Choroid plexus epithelial cell (primary cell): ENCODE measurements at regions not wholly inside any gene's neighbourhood (a gene's known extent, or its start where the extent isn't known, plus 50 kb on each side); places are given as distances from the start of the nearest gene placed in this dataset.
"Not testable (repeated sequence)": the region's sequence is repeated elsewhere in the genome, so short reads cannot be mapped to it uniquely, and the experiment has no call there.

Experiments used
- DNase-seq: peaks from one replicate; pipeline ENCODE4 v3.0.0-alpha.2; 2010; ENCODE audit warnings: low read depth
- H3K4me3 ChIP-seq: 2 replicates; pipeline ENCODE4 v1.5.1; 2011; ENCODE audit warnings: low read depth, mild to moderate bottlenecking, control low read depth, low read length, moderate library complexity
- CTCF ChIP-seq: conservative IDR thresholded peaks from 2 replicates; pipeline ENCODE4 v1.5.1; 2011; ENCODE audit warnings: low read depth, mild to moderate bottlenecking, control low read depth, inconsistent platforms, low read length, moderate library complexity

GRCh38 chr1:192877283-192877886, 68.5 kb downstream of the RGS2 start:
- TF ChIP-seq CTCF = no peak
- peak; percentile 87 for DNase-seq
- H3K4me3 ChIP-seq = no peak overlapping the region

GRCh38 chr1:192878249-192878648, 69.4 kb downstream of the RGS2 start:
- H3K4me3 ChIP-seq = no peak overlapping the region
- no peak for TF ChIP-seq CTCF
- peak; percentile 53 for DNase-seq

DNA sequence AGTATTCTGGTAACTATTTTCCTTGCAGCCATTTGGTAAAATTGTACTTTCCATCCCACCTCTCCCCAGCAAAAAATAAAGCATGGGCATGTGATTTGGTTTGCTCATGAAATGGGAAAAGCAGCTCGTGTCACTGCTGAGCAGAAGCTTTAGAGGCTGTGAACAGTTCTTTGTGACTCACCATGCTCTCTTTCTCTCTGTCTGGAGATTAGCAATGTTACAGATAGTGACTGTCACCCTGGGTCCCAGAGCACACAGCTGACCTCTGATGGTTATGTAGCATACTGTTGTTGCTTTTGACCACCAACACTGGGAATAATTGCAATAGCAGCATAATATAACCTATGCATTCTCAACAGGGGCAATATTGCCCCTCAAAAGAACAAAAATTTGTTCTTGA, 70.6 kb downstream of the RGS2 start:
- peak; percentile 32 for DNase-seq
- TF ChIP-seq CTCF = no peak
- H3K4me3 ChIP-seq = no peak overlapping the region

DNA sequence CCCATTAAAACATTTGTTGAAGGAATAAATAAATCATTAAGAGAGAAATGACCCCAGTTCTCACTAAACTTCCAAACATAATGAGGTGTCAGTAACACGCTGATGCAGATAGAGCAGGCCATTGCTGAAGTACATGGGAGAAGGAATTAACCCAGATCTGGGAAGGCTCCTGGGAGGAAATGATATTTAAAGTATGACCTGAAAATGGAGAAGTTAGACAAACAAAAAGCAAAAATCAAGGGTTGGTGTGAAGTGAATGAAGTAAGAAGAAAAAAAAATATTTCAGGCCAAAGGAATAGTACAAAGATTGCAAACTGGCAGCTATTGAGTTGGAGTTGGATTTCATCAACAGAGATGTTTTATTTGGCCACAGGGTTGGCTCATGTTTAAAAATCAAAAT, 71.4 kb downstream of the RGS2 start:
- DNase-seq = no peak
- H3K4me3 ChIP-seq = no peak overlapping the region
- TF ChIP-seq CTCF = no peak

GRCh38 chr1:192884241-192884640, 75.4 kb downstream of the RGS2 start:
- H3K4me3 ChIP-seq = no peak overlapping the region
- no peak for DNase-seq
- no peak for TF ChIP-seq CTCF

DNA sequence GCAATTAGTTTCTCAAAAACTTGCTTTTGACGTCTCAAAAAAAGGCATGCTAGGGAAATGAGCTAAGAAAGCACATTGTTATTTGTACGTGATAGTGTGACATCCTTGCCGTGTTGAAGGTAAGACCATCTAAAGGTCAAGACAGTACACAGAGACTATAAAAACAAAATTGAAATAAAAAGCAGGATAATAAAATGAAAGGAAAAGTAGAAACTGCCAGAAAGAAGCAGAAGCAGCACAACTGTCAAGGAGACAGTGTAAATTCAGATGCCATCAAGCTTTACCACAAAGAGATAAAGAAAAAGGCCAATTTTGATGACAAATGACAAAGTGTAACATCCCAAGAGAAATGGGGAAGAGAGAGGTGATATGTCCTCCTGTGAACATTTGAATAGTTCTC, 76.5 kb downstream of the RGS2 start:
- H3K4me3 ChIP-seq, DNase-seq: not testable (repeated sequence)

GRCh38 chr1:192887426-192887825, 78.6 kb downstream of the RGS2 start:
- TF ChIP-seq CTCF = no peak
- H3K4me3 ChIP-seq = no peak overlapping the region
- DNase-seq = no peak
